ENCODE measurements at regions not wholly inside any gene's neighbourhood (a gene's known extent, or its start where the extent isn't known, plus 50 kb on each side); places are given as distances from the start of the nearest gene placed in this dataset.

- H3K79me2 ChIP-seq (ENCODE audit: control insufficient read depth, insufficient read depth, low read length), result no peaks in the 10 kb centered on the region
- H3K27ac ChIP-seq (ENCODE audit: control insufficient read depth, insufficient read depth, low read length), result no peak overlapping the region
- H3K4me3 ChIP-seq (ENCODE audit: control insufficient read depth in 2 of 3, extremely low read depth in 1 of 3, insufficient read depth in 2 of 3, low read depth in 1 of 3, low read length in 3 of 3), result no peak overlapping the region
- H2AFZ ChIP-seq (ENCODE audit: control insufficient read depth, low read length), result no peak overlapping the region
- H3K4me1 ChIP-seq (ENCODE audit: control insufficient read depth, extremely low read depth, insufficient read depth, low read length), result peaks cover 10% of the 10 kb centered on the region
- no peak overlapping the region for H3K4me2 ChIP-seq (ENCODE audit: control insufficient read depth, extremely low read depth, insufficient read depth, low read depth, low read length)
- no peak overlapping the region for H3K9ac ChIP-seq (ENCODE audit: control insufficient read depth, extremely low read depth, insufficient read depth, low read length)
- H3K9me1 ChIP-seq (ENCODE audit: control insufficient read depth, extremely low read depth, insufficient read depth, low read length), result no peaks in the 10 kb centered on the region
- dilution Hi-C loops (cut with MboI; ENCODE audit: extremely low pct_ligation_motif_present, low sequenced_read_pairs), result no loop called here
- H4K20me1 ChIP-seq (ENCODE audit: control insufficient read depth, extremely low read depth, insufficient read depth, low read length), result no peaks in the 10 kb centered on the region
- DNase-seq (ENCODE audit: low read depth, low spot score) (no peak), FAIRE-seq (no peak)
- H3K27me3 ChIP-seq (ENCODE audit: control insufficient read depth, extremely low read depth, insufficient read depth, low read length), result no peaks in the 10 kb centered on the region
- H3K36me3 ChIP-seq (ENCODE audit: control insufficient read depth in 2 of 2, extremely low read depth in 1 of 2, insufficient read depth in 2 of 2, low read length in 2 of 2), result no peaks in the 10 kb centered on the region
- H3K9me3 ChIP-seq (ENCODE audit: control insufficient read depth, low read depth, low read length), result no peaks in the 10 kb centered on the region
- TF ChIP-seq EZH2 (IDR thresholded peaks at IDR 0.05; ENCODE audit: low read length) (no peak), CTCF (optimal IDR thresholded peaks at IDR 0.05 in 1 of 3, IDR thresholded peaks at IDR 0.05 in 1 of 3, conservative IDR thresholded peaks at IDR 0.05 in 1 of 3; ENCODE audit: extremely low read depth in 1 of 3, insufficient read depth in 2 of 3, low read length in 3 of 3) (no peak)
Observed at GRCh38 chr18:8977701-8978100, 124.8 kb upstream of the NDUFV2 start.

GRCh38 chr18:8978394-8978793 is 124.1 kb upstream of the NDUFV2 start:
- no peak for FAIRE-seq
- H3K79me2 ChIP-seq (ENCODE audit: control insufficient read depth, insufficient read depth, low read length), result no peaks in the 10 kb centered on the region
- DNase-seq (ENCODE audit: low read depth, low spot score), result no peak
- H3K4me2 ChIP-seq (ENCODE audit: control insufficient read depth, extremely low read depth, insufficient read depth, low read depth, low read length), result no peak overlapping the region
- dilution Hi-C loops (cut with MboI; ENCODE audit: extremely low pct_ligation_motif_present, low sequenced_read_pairs), result no loop called here
- no peaks in the 10 kb centered on the region for H3K36me3 ChIP-seq (ENCODE audit: control insufficient read depth in 2 of 2, extremely low read depth in 1 of 2, insufficient read depth in 2 of 2, low read length in 2 of 2)
- H4K20me1 ChIP-seq (ENCODE audit: control insufficient read depth, extremely low read depth, insufficient read depth, low read length), result no peaks in the 10 kb centered on the region
- H3K27ac ChIP-seq (ENCODE audit: control insufficient read depth, insufficient read depth, low read length), result no peak overlapping the region
- no peaks in the 10 kb centered on the region for H3K9me3 ChIP-seq (ENCODE audit: control insufficient read depth, low read depth, low read length)
- H3K9me1 ChIP-seq (ENCODE audit: control insufficient read depth, extremely low read depth, insufficient read depth, low read length), result no peaks in the 10 kb centered on the region
- no peaks in the 10 kb centered on the region for H3K27me3 ChIP-seq (ENCODE audit: control insufficient read depth, extremely low read depth, insufficient read depth, low read length)
- TF ChIP-seq CTCF (optimal IDR thresholded peaks at IDR 0.05 in 1 of 3, IDR thresholded peaks at IDR 0.05 in 1 of 3, conservative IDR thresholded peaks at IDR 0.05 in 1 of 3; ENCODE audit: extremely low read depth in 1 of 3, insufficient read depth in 2 of 3, low read length in 3 of 3) (no peak), EZH2 (IDR thresholded peaks at IDR 0.05; ENCODE audit: low read length) (no peak)
- H3K9ac ChIP-seq (ENCODE audit: control insufficient read depth, extremely low read depth, insufficient read depth, low read length), result no peak overlapping the region
- no peak overlapping the region for H3K4me3 ChIP-seq (ENCODE audit: control insufficient read depth in 2 of 3, extremely low read depth in 1 of 3, insufficient read depth in 2 of 3, low read depth in 1 of 3, low read length in 3 of 3)
- no peak overlapping the region for H2AFZ ChIP-seq (ENCODE audit: control insufficient read depth, low read length)
- H3K4me1 ChIP-seq (ENCODE audit: control insufficient read depth, extremely low read depth, insufficient read depth, low read length), result peaks cover 16% of the 10 kb centered on the region
